ENCODE measurements at regions not wholly inside any gene's neighbourhood (a gene's known extent, or its start where the extent isn't known, plus 50 kb on each side); places are given as distances from the start of the nearest gene placed in this dataset.

GRCh38 chr9:23073136-23073535, 626.5 kb downstream of the DMRTA1 start:
- TF ChIP-seq CTCF (conservative IDR thresholded peaks at IDR 0.05) = no peak
- no peak overlapping the region for H3K27ac ChIP-seq

- no peak overlapping the region for H3K27ac ChIP-seq
- no peak for TF ChIP-seq CTCF (conservative IDR thresholded peaks at IDR 0.05)
Observed at GRCh38 chr9:23079798-23080197, 633.2 kb downstream of the DMRTA1 start.

GRCh38 chr9:23081377-23081776, 634.8 kb downstream of the DMRTA1 start:
- no peak for TF ChIP-seq CTCF (conservative IDR thresholded peaks at IDR 0.05)
- no peak overlapping the region for H3K27ac ChIP-seq

GRCh38 chr9:23088932-23089364, 642.3 kb downstream of the DMRTA1 start:
- no peak overlapping the region for H3K27ac ChIP-seq
- TF ChIP-seq CTCF (conservative IDR thresholded peaks at IDR 0.05) = peak; percentile 74

- TF ChIP-seq CTCF (conservative IDR thresholded peaks at IDR 0.05) = no peak
- no peak overlapping the region for H3K27ac ChIP-seq
Observed at GRCh38 chr9:23117616-23118015, 671.0 kb downstream of the DMRTA1 start.

GRCh38 chr9:23120630-23121029, 674.0 kb downstream of the DMRTA1 start:
- no peak overlapping the region for H3K27ac ChIP-seq
- TF ChIP-seq CTCF (conservative IDR thresholded peaks at IDR 0.05) = no peak

- TF ChIP-seq CTCF (conservative IDR thresholded peaks at IDR 0.05) = peak; percentile 94
- H3K27ac ChIP-seq = no peak overlapping the region
Observed at GRCh38 chr9:23123048-23123632, 676.5 kb downstream of the DMRTA1 start.
